IMR-90 (cell line): ENCODE measurements at regions not wholly inside any gene's neighbourhood (a gene's known extent, or its start where the extent isn't known, plus 50 kb on each side); places are given as distances from the start of the nearest gene placed in this dataset.

Experiments used
- ATAC-seq: fragments of 200-7000 bp; cut with Tn5 transposase; 2 replicates; pipeline ENCODE4 v1.9.1; 2020; ENCODE audit warnings: low read depth, mild to moderate bottlenecking, moderate library complexity
- BruUV-seq: library from RNA; stranded (reverse); fragments of 400-500 nt; replicated peaks from 2 replicates; lab custom pipeline; 2021; lab: Mats Ljungman, UMichigan
- CTCF ChIA-PET: fragments of 300-600 bp; formaldehyde crosslinking; extraction: SDS; loops from one replicate; lab custom pipeline; 2021; ENCODE audit warnings: antibody characterized with exemption; lab: Yijun Ruan, JAX
- POLR2A ChIA-PET: fragments of 300-600 bp; sonication (Branson Sonifier 250); formaldehyde crosslinking; loops from one replicate; lab custom pipeline; 2022; ENCODE audit warnings: antibody characterized with exemption; ENCODE audit not compliant: unreplicated experiment; lab: Charles Lee
- DNase-seq: peaks from one replicate; pipeline ENCODE4 v3.0.0; 2013
- H2AFZ ChIP-seq: replicated peaks from 2 replicates; pipeline ENCODE3; 2013; ENCODE audit warnings: low read length, mild to moderate bottlenecking; ENCODE audit not compliant: poor library complexity
- H2AK5ac ChIP-seq: 2 replicates; pipeline ENCODE4 v1.6.1; 2013; ENCODE audit warnings: low read depth, low read length, inconsistent platforms
- H2AK9ac ChIP-seq: replicated peaks from 2 replicates; pipeline ENCODE3; 2013; ENCODE audit warnings: mild to moderate bottlenecking, low read depth, low read length, moderate library complexity; ENCODE audit not compliant: poor library complexity
- H2BK120ac ChIP-seq: 2 replicates; pipeline ENCODE4 v1.6.1; 2013; ENCODE audit warnings: low read depth, low read length, inconsistent platforms
- H2BK15ac ChIP-seq: 3 replicates; pipeline ENCODE4 v1.6.1; 2013; ENCODE audit warnings: low read depth, low read length, inconsistent platforms
- H2BK20ac ChIP-seq: 2 replicates; pipeline ENCODE4 v1.6.1; 2013; ENCODE audit warnings: low read depth, mild to moderate bottlenecking, inconsistent platforms, low read length, moderate library complexity
- H2BK5ac ChIP-seq: 2 replicates; pipeline ENCODE4 v1.6.1; 2013; ENCODE audit warnings: mild to moderate bottlenecking, low read depth, low read length, inconsistent platforms; ENCODE audit not compliant: poor library complexity, severe bottlenecking
- H3K14ac ChIP-seq: replicated peaks from 2 replicates; pipeline ENCODE4 v1.6.1; 2013; ENCODE audit warnings: low read depth, low read length, inconsistent platforms
- H3K18ac ChIP-seq: 2 replicates; pipeline ENCODE4 v1.6.1; 2013; ENCODE audit warnings: low read depth, low read length, control low read depth
- H3K23ac ChIP-seq: 2 replicates; pipeline ENCODE4 v1.6.1; 2013; ENCODE audit warnings: low read depth, low read length, inconsistent platforms
- H3K27ac ChIP-seq: 2 replicates; pipeline ENCODE4 v1.5.1; 2013; ENCODE audit warnings: mild to moderate bottlenecking, control low read depth, low read length; ENCODE audit not compliant: insufficient read depth
- H3K27me3 ChIP-seq: 2 replicates; pipeline ENCODE4 v1.6.1; 2013; ENCODE audit warnings: low read length; ENCODE audit not compliant: control insufficient read depth, insufficient read depth
- H3K36me3 ChIP-seq: 2 replicates; pipeline ENCODE4 v1.6.1; 2013; ENCODE audit warnings: low read length, mixed read lengths; ENCODE audit not compliant: control insufficient read depth, insufficient read depth
- H3K4ac ChIP-seq: 2 replicates; pipeline ENCODE4 v1.6.1; 2013; ENCODE audit warnings: low read depth, low read length, inconsistent platforms
- H3K4me1 ChIP-seq: 2 replicates; pipeline ENCODE4 v1.6.1; 2013; ENCODE audit warnings: low read length, mixed read lengths; ENCODE audit not compliant: control insufficient read depth, insufficient read depth
- H3K4me2 ChIP-seq: 2 replicates; pipeline ENCODE4 v1.6.1; 2013; ENCODE audit warnings: low read depth, mild to moderate bottlenecking, control low read depth, low read length, moderate library complexity
- H3K4me3 ChIP-seq: 2 replicates; pipeline ENCODE4 v1.5.1; 2013; ENCODE audit warnings: low read depth, mild to moderate bottlenecking, control low read depth, low read length, moderate library complexity; ENCODE audit not compliant: insufficient read depth
- H3K56ac ChIP-seq: 2 replicates; pipeline ENCODE4 v1.6.1; 2013; ENCODE audit warnings: low read length, inconsistent platforms; ENCODE audit not compliant: insufficient read depth; ENCODE audit errors: extremely low read depth
- H3K79me1 ChIP-seq, 2 experiments: 2 replicates each; pipeline ENCODE4 v1.6.1; 2013; ENCODE audit warnings: low read length in 2 of 2, inconsistent platforms in 1 of 2, low read depth in 1 of 2
- H3K9ac ChIP-seq: 2 replicates; pipeline ENCODE4 v1.6.1; 2013; ENCODE audit warnings: low read depth, low read length, control low read depth
- H3K9me1 ChIP-seq: 2 replicates; pipeline ENCODE4 v1.6.1; 2013; ENCODE audit warnings: low read length, inconsistent platforms; ENCODE audit not compliant: insufficient read depth
- H3K9me3 ChIP-seq: 2 replicates; pipeline ENCODE4 v1.6.1; 2013; ENCODE audit warnings: low read length; ENCODE audit not compliant: control insufficient read depth, insufficient read depth
- H4K20me1 ChIP-seq: 2 replicates; pipeline ENCODE4 v1.6.1; 2013; ENCODE audit warnings: low read length, inconsistent platforms; ENCODE audit not compliant: insufficient read depth
- H4K5ac ChIP-seq: 2 replicates; pipeline ENCODE4 v1.6.1; 2013; ENCODE audit warnings: mild to moderate bottlenecking, low read depth, low read length, control low read depth
- H4K8ac ChIP-seq, 2 experiments: 2 replicates each; pipeline ENCODE4 v1.6.1; 2013; ENCODE audit warnings: low read depth in 2 of 2, low read length in 2 of 2, control low read depth in 1 of 2, inconsistent platforms in 1 of 2
- H4K91ac ChIP-seq: 2 replicates; pipeline ENCODE4 v1.6.1; 2013; ENCODE audit warnings: low read depth, low read length, inconsistent platforms; ENCODE audit not compliant: insufficient read depth
- USF2 ChIP-seq: fragments of 150-350 bp; IDR thresholded peaks from 2 replicates; pipeline ENCODE4 v1.6.1; 2017; ENCODE audit warnings: mild to moderate bottlenecking, antibody characterized with exemption, low read length, low read depth
- WGBS, 2 experiments: methylation state at CpG; one replicate each; pipeline versions ENCODE4 v1.1.5 to v1.1.7; 2013; ENCODE audit warnings: missing lambda C conversion rate in 2 of 2; ENCODE audit not compliant: insufficient read length in 1 of 2; ENCODE audit errors: extremely low coverage in 2 of 2; 5-methylcytosine and 5-hydroxymethylcytosine counted together
- dilution Hi-C: fragments of 300-500 bp; cut with HindIII; formaldehyde crosslinking; loops from one replicate; pipeline ENCODE4 v1.14.3; 2018; ENCODE audit warnings: low sequenced_read_pairs; ENCODE audit not compliant: unreplicated experiment
- in situ Hi-C: fragments of 300-500 bp; cut with MboI; formaldehyde crosslinking; loops from 3 replicates; pipeline ENCODE4 v1.14.3; 2019; ENCODE audit warnings: low sequenced_read_pairs, inconsistent platforms, mixed read lengths
- intact Hi-C: fragments of 100-400 bp; cut with micrococcal nuclease; formaldehyde crosslinking; loops from 2 replicates; pipeline ENCODE4 v1.10.0; 2022

- Histone ChIP-seq H3K9me3 (peaks cover 33% of the 10 kb centered on the region), H3K23ac (no peak overlapping the region), H3K4ac (no peak overlapping the region), H3K4me1 (no peaks in the 10 kb centered on the region), H3K27me3 (no peaks in the 10 kb centered on the region), H3K4me2 (no peak overlapping the region), H2AK9ac (no peak overlapping the region), H3K9me1 (no peaks in the 10 kb centered on the region), H3K9ac (no peak overlapping the region), H3K79me1 (no peaks in the 10 kb centered on the region), H4K20me1 (no peaks in the 10 kb centered on the region), H2BK20ac (no peak overlapping the region), H4K5ac (no peak overlapping the region), H4K91ac (no peak overlapping the region), H4K8ac (no peak overlapping the region), H3K4me3 (no peak overlapping the region), H2AK5ac (no peak overlapping the region), H3K14ac (no peak overlapping the region), H2BK120ac (no peak overlapping the region), H3K18ac (no peak overlapping the region), H2BK15ac (no peak overlapping the region), H3K36me3 (no peaks in the 10 kb centered on the region), H3K56ac (no peak overlapping the region), H2BK5ac (no peak overlapping the region), H2AFZ (no peak overlapping the region), H3K27ac (no peak overlapping the region)
- WGBS, 2 experiments, result 75% methylated on average over 17 of the region's 27 CpGs; no CpG with 5 or more reads in 1 of the 2 experiments
- ChIA-PET POLR2A (no interaction called here), CTCF (no interaction called here)
- ATAC-seq (no peak), DNase-seq (no peak)
- TF ChIP-seq USF2, result no peak
- intact Hi-C loops (no loop called here), dilution Hi-C loops (no loop called here), in situ Hi-C loops (no loop called here)
- BruUV-seq, result no TSS peak
Observed at GRCh38 chr14:104432611-104433231, 146.8 kb upstream of the C14orf180 start.
